H1 (cell line): ENCODE measurements at regions not wholly inside any gene's neighbourhood (a gene's known extent, or its start where the extent isn't known, plus 50 kb on each side); places are given as distances from the start of the nearest gene placed in this dataset.

Experiments
- CTCF ChIA-PET: fragments of 300-600 bp; sonication (Branson Sonifier 250); formaldehyde crosslinking; loops from one replicate; lab custom pipeline; 2021; ENCODE audit not compliant: partially characterized antibody; lab: Charles Lee
- POLR2A ChIA-PET: fragments of 300-600 bp; sonication (Branson Sonifier 250); formaldehyde crosslinking; loops from one replicate; lab custom pipeline; 2021; ENCODE audit warnings: inconsistent platforms; ENCODE audit not compliant: partially characterized antibody; lab: Charles Lee
- DNase-seq, 2 experiments: peaks; one replicate each; pipeline versions ENCODE4 v3.0.0 to v3.0.0-alpha.2; 2010 to 2022; ENCODE audit warnings: low spot score in 2 of 2, low read depth in 1 of 2, mixed read lengths in 1 of 2
- FAIRE-seq: peaks from 2 replicates; lab custom pipeline; 2011; peaks lifted over from hg19 to GRCh38; lab: Jason Lieb, UNC
- H2AFZ ChIP-seq: 2 replicates; pipeline ENCODE4 v1.8.1; 2012; ENCODE audit warnings: low read length, inconsistent platforms
- H2AK5ac ChIP-seq: 2 replicates; pipeline ENCODE4 v1.6.1; 2013; ENCODE audit warnings: low read depth, low read length
- H2BK120ac ChIP-seq: replicated peaks from 2 replicates; pipeline ENCODE3; 2013; ENCODE audit warnings: low read depth, low read length, inconsistent platforms
- H2BK12ac ChIP-seq: 2 replicates; pipeline ENCODE4 v1.6.1; 2013; ENCODE audit warnings: low read depth, low read length
- H2BK15ac ChIP-seq: 2 replicates; pipeline ENCODE4 v1.6.1; 2013; ENCODE audit warnings: low read length
- H2BK20ac ChIP-seq: 2 replicates; pipeline ENCODE4 v1.6.1; 2013; ENCODE audit warnings: low read length
- H2BK5ac ChIP-seq: 2 replicates; pipeline ENCODE4 v1.6.1; 2013; ENCODE audit warnings: low read depth, low read length
- H3K14ac ChIP-seq: 2 replicates; pipeline ENCODE4 v1.6.1; 2013; ENCODE audit warnings: inconsistent platforms; ENCODE audit not compliant: insufficient read length
- H3K18ac ChIP-seq: 2 replicates; pipeline ENCODE4 v1.6.1; 2013; ENCODE audit warnings: low read length; ENCODE audit errors: extremely low read depth
- H3K23ac ChIP-seq: 2 replicates; pipeline ENCODE4 v1.6.1; 2013; ENCODE audit warnings: inconsistent platforms; ENCODE audit not compliant: insufficient read length
- H3K23me2 ChIP-seq: 2 replicates; pipeline ENCODE4 v1.6.1; 2013; ENCODE audit warnings: low read depth, low read length
- H3K27ac ChIP-seq: 2 replicates; pipeline ENCODE4 v1.6.1; 2011; ENCODE audit warnings: low read depth, low read length, inconsistent platforms
- H3K27me3 ChIP-seq, 4 experiments: replicated peaks in 1 of 4; 1 replicate in 1 of 4; 2 replicates in 3 of 4; pipeline versions ENCODE4 v1.6.1 to v1.8.1; 2011 to 2013; ENCODE audit warnings: low read length in 3 of 4, mild to moderate bottlenecking in 3 of 4, inconsistent platforms in 2 of 4, mixed read lengths in 2 of 4, moderate library complexity in 1 of 4; ENCODE audit not compliant: control insufficient read depth in 3 of 4, insufficient read depth in 3 of 4; ENCODE audit errors: extremely low read depth in 1 of 4
- H3K36me3 ChIP-seq, 4 experiments: 2 replicates each; pipeline versions ENCODE4 v1.6.1 to v1.8.1; 2011 to 2013; ENCODE audit warnings: mild to moderate bottlenecking in 4 of 4, low read length in 3 of 4, moderate library complexity in 2 of 4, control low read depth in 1 of 4, inconsistent platforms in 1 of 4; ENCODE audit not compliant: insufficient read depth in 4 of 4, control insufficient read depth in 2 of 4
- H3K4ac ChIP-seq: replicated peaks from 2 replicates; pipeline ENCODE3; 2013; ENCODE audit warnings: low read length, low read depth, mixed read lengths, inconsistent platforms; ENCODE audit not compliant: insufficient read length
- H3K4me1 ChIP-seq, 4 experiments: replicated peaks in 1 of 4; 1 replicate in 1 of 4; 2 replicates in 3 of 4; pipeline versions ENCODE4 v1.6.1 to v1.8.1; 2011 to 2013; ENCODE audit warnings: low read length in 3 of 4, inconsistent platforms in 2 of 4, mixed read lengths in 1 of 4; ENCODE audit not compliant: insufficient read depth in 4 of 4, control insufficient read depth in 3 of 4
- H3K4me2 ChIP-seq, 2 experiments: 2 replicates each; pipeline versions ENCODE4 v1.6.1 to v1.8.1; 2011 to 2013; ENCODE audit warnings: low read depth in 2 of 2, low read length in 2 of 2, control low read depth in 1 of 2, inconsistent platforms in 1 of 2, mild to moderate bottlenecking in 1 of 2; ENCODE audit not compliant: insufficient read depth in 1 of 2
- H3K4me3 ChIP-seq, 4 experiments: fragments of 200-600, 300-600 bp in 1 of 4; sonication (generic), shearing (Covaris generic), sonication (Bioruptor Twin) in 1 of 4; 2 replicates each; pipeline versions ENCODE4 v1.5.1 to v1.8.1; 2011 to 2016; ENCODE audit warnings: low read length in 4 of 4, low read depth in 3 of 4, control low read depth in 2 of 4, inconsistent platforms in 2 of 4, mild to moderate bottlenecking in 2 of 4, mixed read lengths in 1 of 4, moderate library complexity in 1 of 4; ENCODE audit not compliant: insufficient read depth in 2 of 4; ENCODE audit errors: extremely low read depth in 1 of 4
- H3K56ac ChIP-seq: replicated peaks from 2 replicates; pipeline ENCODE3; 2013; ENCODE audit warnings: low read depth, mild to moderate bottlenecking, mixed read lengths, low read length, inconsistent platforms; ENCODE audit not compliant: insufficient read length
- H3K79me1 ChIP-seq: 2 replicates; pipeline ENCODE4 v1.6.1; 2013; ENCODE audit warnings: low read depth, low read length, control low read depth
- H3K79me2 ChIP-seq, 2 experiments: 2 replicates each; pipeline versions ENCODE4 v1.6.1 to v1.8.1; 2012 to 2013; ENCODE audit warnings: low read length in 2 of 2, mild to moderate bottlenecking in 2 of 2, inconsistent platforms in 1 of 2; ENCODE audit not compliant: insufficient read depth in 2 of 2, control insufficient read depth in 1 of 2
- H3K9ac ChIP-seq, 4 experiments: replicated peaks in 1 of 4; 1 replicate in 1 of 4; 2 replicates in 3 of 4; pipeline versions ENCODE4 v1.6.1 to v1.8.1; 2011 to 2013; ENCODE audit warnings: low read depth in 3 of 4, low read length in 3 of 4, control low read depth in 2 of 4, mild to moderate bottlenecking in 2 of 4, moderate library complexity in 2 of 4, inconsistent platforms in 1 of 4; ENCODE audit errors: extremely low read depth in 1 of 4
- H3K9me3 ChIP-seq, 2 experiments: 2 replicates each; pipeline versions ENCODE4 v1.6.1 to v1.8.1; 2012 to 2013; ENCODE audit warnings: mild to moderate bottlenecking in 2 of 2, moderate library complexity in 2 of 2, control low read depth in 1 of 2, inconsistent platforms in 1 of 2, low read depth in 1 of 2, low read length in 1 of 2, mixed read lengths in 1 of 2; ENCODE audit not compliant: insufficient read depth in 2 of 2
- H4K20me1 ChIP-seq, 2 experiments: replicated peaks in 1 of 2; 2 replicates each; pipeline versions ENCODE3 to v1.8.1; 2011 to 2013; ENCODE audit warnings: inconsistent platforms in 2 of 2, low read length in 2 of 2, mild to moderate bottlenecking in 1 of 2; ENCODE audit not compliant: insufficient read depth in 2 of 2, control insufficient read depth in 1 of 2
- H4K5ac ChIP-seq: 2 replicates; pipeline ENCODE4 v1.6.1; 2013; ENCODE audit warnings: low read length, low read depth, mixed read lengths, inconsistent platforms; ENCODE audit not compliant: insufficient read length
- H4K8ac ChIP-seq: 2 replicates; pipeline ENCODE4 v1.8.0; 2013; ENCODE audit warnings: mild to moderate bottlenecking, moderate library complexity, low read length, inconsistent platforms; ENCODE audit not compliant: insufficient read depth; ENCODE audit errors: extremely low read depth
- H4K91ac ChIP-seq: replicated peaks from 2 replicates; pipeline ENCODE3; 2013; ENCODE audit warnings: low read length, mixed read lengths, inconsistent platforms; ENCODE audit not compliant: insufficient read length
- CBX8 ChIP-seq: fragments of 300-800, 300-1000 bp; sonication (generic); IDR thresholded peaks from 2 replicates; pipeline ENCODE4 v1.7.1; 2016; ENCODE audit warnings: low read depth, low read length, borderline replicate concordance
- CEBPB ChIP-seq: IDR thresholded peaks from 2 replicates; pipeline ENCODE4 v1.6.1; 2012; ENCODE audit warnings: low read depth, low read length
- HDAC2 ChIP-seq, 2 experiments: fragments of 300-600 bp in 1 of 2; sonication (generic) in 1 of 2; IDR thresholded peaks; 2 replicates each; pipeline ENCODE4 v1.6.1; 2011 to 2012; ENCODE audit warnings: low read depth in 2 of 2, low read length in 2 of 2, mild to moderate bottlenecking in 2 of 2, moderate library complexity in 2 of 2, borderline replicate concordance in 1 of 2, inconsistent platforms in 1 of 2
- RAD21 ChIP-seq, 2 experiments: IDR thresholded peaks in 1 of 2; conservative IDR thresholded peaks in 1 of 2; 2 replicates each; pipeline ENCODE4 v1.6.1; 2011; ENCODE audit warnings: low read depth in 2 of 2, low read length in 2 of 2, improper control_type of control experiment in 1 of 2, inconsistent platforms in 1 of 2, mild to moderate bottlenecking in 1 of 2, moderate library complexity in 1 of 2
- RXRA ChIP-seq: IDR thresholded peaks from 2 replicates; pipeline ENCODE4 v1.6.1; 2011; ENCODE audit warnings: low read depth, mild to moderate bottlenecking, low read length, moderate library complexity; ENCODE audit not compliant: insufficient read depth
- SIRT6 ChIP-seq: IDR thresholded peaks from one replicate; pipeline ENCODE4 v1.7.1; 2012; ENCODE audit warnings: low read length, inconsistent platforms
- SIX5 ChIP-seq: IDR thresholded peaks from 2 replicates; pipeline ENCODE4 v1.6.1; 2011; ENCODE audit warnings: mild to moderate bottlenecking, low read depth, low read length
- SP1 ChIP-seq: IDR thresholded peaks from 2 replicates; pipeline ENCODE4 v1.6.1; 2011; ENCODE audit warnings: low read depth, low read length
- SUZ12 ChIP-seq: fragments of 200-600 bp; sonication (generic); IDR thresholded peaks from 2 replicates; pipeline ENCODE4 v1.6.1; 2012; ENCODE audit warnings: mild to moderate bottlenecking, inconsistent platforms, low read length, moderate library complexity, mixed read lengths
- TAF7 ChIP-seq: optimal IDR thresholded peaks from 2 replicates; pipeline ENCODE3; 2011; ENCODE audit warnings: low read depth, mild to moderate bottlenecking, inconsistent platforms, low read length, moderate library complexity, borderline replicate concordance
- TEAD4 ChIP-seq: IDR thresholded peaks from 2 replicates; pipeline ENCODE4 v1.6.1; 2012; ENCODE audit warnings: low read depth, low read length, inconsistent platforms, mixed read lengths
- WGBS, 2 experiments: shearing (Covaris generic) in 1 of 2; methylation state at CpG; one replicate each; pipeline versions ENCODE4 v1.1.6 to v1.1.7; 2013 to 2015; ENCODE audit warnings: low lambda C conversion rate in 2 of 2, mixed read lengths in 2 of 2, inconsistent platforms in 1 of 2, low coverage in 1 of 2, missing lambda C conversion rate in 1 of 2; ENCODE audit not compliant: insufficient replicate concordance in 2 of 2, insufficient coverage in 1 of 2, insufficient read length in 1 of 2; ENCODE audit errors: extremely low coverage in 1 of 2, missing lambda C conversion rate in 1 of 2; 5-methylcytosine and 5-hydroxymethylcytosine counted together

- H3K27ac ChIP-seq = no peak overlapping the region
- H3K36me3 ChIP-seq = no peaks in the 10 kb centered on the region
- no peak overlapping the region for H3K56ac ChIP-seq
- TF ChIP-seq CBX8 (no peak), RAD21 (IDR thresholded peaks at IDR 0.05 in 1 of 2, conservative IDR thresholded peaks at IDR 0.05 in 1 of 2; ENCODE audit: low read depth in 2 of 2, low read length in 2 of 2) (peak in 1 of 2 experiments; percentile 18; a peak in 1 of 4 replicates), SUZ12 (no peak), RXRA (no peak), SIX5 (no peak), HDAC2 (IDR thresholded peaks at IDR 0.05; ENCODE audit: borderline replicate concordance in 1 of 2, low read depth in 2 of 2, low read length in 2 of 2) (0 out of 4 replicates have a peak, but pooled peaks of 1 of the 2 experiments have one; percentile 27), SP1 (0 out of 2 replicates have a peak, but pooled peaks have one; percentile 70), SIRT6 (no peak), CEBPB (no peak), TAF7 (no peak), TEAD4 (no peak)
- H3K79me2 ChIP-seq = no peaks in the 10 kb centered on the region
- 21% methylated on average over 8 of the region's 8 CpGs; no CpG with 5 or more reads in 1 of the 2 experiments for WGBS, 2 experiments
- H4K8ac ChIP-seq = no peak overlapping the region
- H3K9me3 ChIP-seq = no peaks in the 10 kb centered on the region
- peak overlapping the region in 1 of 4 experiments; percentile 43; a peak in 1 of 8 replicates for H3K4me3 ChIP-seq
- no peak overlapping the region for H4K91ac ChIP-seq
- H3K14ac ChIP-seq = no peak overlapping the region
- no peak overlapping the region for H3K4ac ChIP-seq
- H2BK120ac ChIP-seq = no peak overlapping the region
- no peak overlapping the region for H3K23ac ChIP-seq
- no peak overlapping the region for H4K5ac ChIP-seq
- no peak overlapping the region for H2AFZ ChIP-seq
- ChIA-PET CTCF (no interaction called here), POLR2A (no interaction called here)
- H3K18ac ChIP-seq = no peak overlapping the region; the same call in 1 of the 2 replicates
- no peaks in the 10 kb centered on the region for H3K23me2 ChIP-seq
- H2BK15ac ChIP-seq = no peak overlapping the region
- H2AK5ac ChIP-seq = no peak overlapping the region
- H4K20me1 ChIP-seq = no peaks in the 10 kb centered on the region
- H3K9ac ChIP-seq = no peak overlapping the region
- peaks cover 0 to 3% (median 1%) of the 10 kb centered on the region in 4 experiments; a peak in 2 of 7 replicates for H3K4me1 ChIP-seq
- peak overlapping the region in 1 of 2 experiments; percentile 59; a peak in 3 of 4 replicates for H3K4me2 ChIP-seq
- no peaks in the 10 kb centered on the region for H3K79me1 ChIP-seq
- no peak overlapping the region for H2BK12ac ChIP-seq
- DNase-seq (peak in 1 of 2 experiments; percentile 17), FAIRE-seq (no peak)
- H3K27me3 ChIP-seq = no peaks in the 10 kb centered on the region
- H2BK5ac ChIP-seq = no peak overlapping the region
- no peak overlapping the region for H2BK20ac ChIP-seq
Measured at GRCh38 chr2:144894612-144895599, 375.0 kb upstream of the ZEB2 start.
